Panc1 (cell line): ENCODE measurements at regions not wholly inside any gene's neighbourhood (a gene's known extent, or its start where the extent isn't known, plus 50 kb on each side); places are given as distances from the start of the nearest gene placed in this dataset.

ENCODE experiments used
- ATAC-seq: fragments of 200-7000 bp; cut with Tn5 transposase; 2 replicates; pipeline ENCODE4 v1.9.1; 2020; ENCODE audit warnings: mild to moderate bottlenecking, moderate library complexity
- BruUV-seq: library from RNA; stranded (reverse); fragments of 400-500 nt; replicated peaks from 2 replicates; lab custom pipeline; 2021; lab: Mats Ljungman, UMichigan
- CTCF ChIA-PET: fragments of 300-600 bp; sonication (Branson Sonifier 250); formaldehyde crosslinking; loops from one replicate; lab custom pipeline; 2022; ENCODE audit warnings: antibody characterized with exemption; lab: Charles Lee
- POLR2A ChIA-PET: fragments of 300-600 bp; sonication (Branson Sonifier 250); formaldehyde crosslinking; loops from one replicate; lab custom pipeline; 2022; ENCODE audit warnings: antibody characterized with exemption; lab: Charles Lee
- DNase-seq: peaks from one replicate; pipeline ENCODE4 v3.0.0-alpha.2; 2010; ENCODE audit warnings: low read depth, low spot score
- H3K27ac ChIP-seq: 2 replicates; pipeline ENCODE4 v1.5.1; 2011; ENCODE audit warnings: mild to moderate bottlenecking, low read length, inconsistent platforms
- H3K27me3 ChIP-seq: fragments of 200-500 bp; sonication (Bioruptor generic); 2 replicates; pipeline ENCODE4 v1.6.0; 2014; ENCODE audit warnings: low read length, inconsistent platforms; ENCODE audit not compliant: control insufficient read depth, insufficient read depth
- H3K36me3 ChIP-seq: fragments of 200-500 bp; sonication (Bioruptor generic); 2 replicates; pipeline ENCODE4 v1.5.1; 2014; ENCODE audit warnings: inconsistent platforms, mild to moderate bottlenecking, low read length, moderate library complexity; ENCODE audit not compliant: control insufficient read depth, insufficient read depth
- H3K4me1 ChIP-seq: 2 replicates; pipeline ENCODE4 v1.5.1; 2011; ENCODE audit warnings: inconsistent platforms, mild to moderate bottlenecking, low read length, moderate library complexity; ENCODE audit not compliant: control insufficient read depth, insufficient read depth
- H3K4me3 ChIP-seq, 2 experiments: 2 replicates each; pipeline ENCODE4 v1.5.1; 2011 to 2012; ENCODE audit warnings: low read depth in 2 of 2, low read length in 2 of 2, mild to moderate bottlenecking in 2 of 2, inconsistent platforms in 1 of 2, moderate library complexity in 1 of 2
- H3K9me3 ChIP-seq: fragments of 200-500 bp; sonication (Bioruptor generic); 2 replicates; pipeline ENCODE4 v1.5.1; 2014; ENCODE audit warnings: low read depth, mild to moderate bottlenecking, inconsistent platforms, low read length, moderate library complexity; ENCODE audit not compliant: control insufficient read depth, insufficient read depth
- POLR2AphosphoS5 ChIP-seq: IDR thresholded peaks from 2 replicates; pipeline ENCODE4 v1.6.1; 2012; ENCODE audit warnings: mild to moderate bottlenecking, low read depth, low read length, moderate library complexity
- SIN3A ChIP-seq: IDR thresholded peaks from 2 replicates; pipeline ENCODE4 v1.6.1; 2012; ENCODE audit warnings: low read depth, mild to moderate bottlenecking, low read length, moderate library complexity, borderline replicate concordance; ENCODE audit not compliant: insufficient read depth
- TCF7L2 ChIP-seq: IDR thresholded peaks from 2 replicates; pipeline ENCODE4 v1.6.1; 2011; ENCODE audit warnings: mild to moderate bottlenecking, low read depth, low read length, inconsistent platforms
- in situ Hi-C: cut with HindIII; loops from 2 replicates; pipeline ENCODE4 v1.10.0; 2016; ENCODE audit warnings: low sequenced_read_pairs, low pct_unique_long_range_greater_than_20kb
- intact Hi-C: fragments of 100-400 bp; cut with micrococcal nuclease; formaldehyde crosslinking; loops from one replicate; pipeline ENCODE4 v1.10.0; 2022; ENCODE audit not compliant: unreplicated experiment
- TF ChIP-seq, protein P1 (sequence below), 2 experiments: IDR thresholded peaks; 2 replicates each; pipeline ENCODE4 v1.6.1; 2011 to 2012; ENCODE audit warnings: low read depth in 2 of 2, control low read depth in 1 of 2, low read length in 1 of 2, mild to moderate bottlenecking in 1 of 2, moderate library complexity in 1 of 2; ENCODE audit not compliant: insufficient read depth in 1 of 2
- TF ChIP-seq, protein P2 (sequence below): fragments of 450-650 bp; IDR thresholded peaks from 2 replicates; pipeline ENCODE4 v1.5.1; 2017; ENCODE audit warnings: mild to moderate bottlenecking

DNA sequence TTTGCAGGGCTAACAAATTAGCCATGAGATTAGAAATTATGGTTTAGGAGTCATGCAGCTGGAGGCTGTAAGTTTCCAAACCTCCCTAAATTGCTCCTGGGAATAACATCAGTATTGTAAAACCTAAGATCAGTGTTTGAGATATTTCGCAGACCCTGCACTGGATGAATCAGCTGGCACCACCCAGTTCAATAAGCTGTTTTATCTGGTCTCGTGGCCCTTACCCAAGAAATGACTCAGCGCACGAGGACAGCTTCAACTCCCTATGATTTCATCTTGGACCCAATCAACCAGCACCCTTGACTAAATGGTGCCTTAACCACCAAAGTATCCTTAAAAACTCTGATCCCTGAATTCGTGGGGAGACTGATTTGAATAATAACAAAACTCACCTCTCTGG is 482.0 kb upstream of the PCDH15 start:
- no peaks in the 10 kb centered on the region for H3K9me3 ChIP-seq
- H3K4me3 ChIP-seq, result no peak overlapping the region
- no TSS peak for BruUV-seq
- no peak overlapping the region for H3K27ac ChIP-seq
- ATAC-seq (no peak), DNase-seq (no peak)
- H3K36me3 ChIP-seq, result no peaks in the 10 kb centered on the region
- H3K27me3 ChIP-seq, result no peaks in the 10 kb centered on the region
- no peaks in the 10 kb centered on the region for H3K4me1 ChIP-seq
- ChIA-PET POLR2A (no interaction called here), CTCF (no interaction called here)
- in situ Hi-C loops, result no loop called here
- intact Hi-C loops, result no loop called here
- TF ChIP-seq, protein P1, sequence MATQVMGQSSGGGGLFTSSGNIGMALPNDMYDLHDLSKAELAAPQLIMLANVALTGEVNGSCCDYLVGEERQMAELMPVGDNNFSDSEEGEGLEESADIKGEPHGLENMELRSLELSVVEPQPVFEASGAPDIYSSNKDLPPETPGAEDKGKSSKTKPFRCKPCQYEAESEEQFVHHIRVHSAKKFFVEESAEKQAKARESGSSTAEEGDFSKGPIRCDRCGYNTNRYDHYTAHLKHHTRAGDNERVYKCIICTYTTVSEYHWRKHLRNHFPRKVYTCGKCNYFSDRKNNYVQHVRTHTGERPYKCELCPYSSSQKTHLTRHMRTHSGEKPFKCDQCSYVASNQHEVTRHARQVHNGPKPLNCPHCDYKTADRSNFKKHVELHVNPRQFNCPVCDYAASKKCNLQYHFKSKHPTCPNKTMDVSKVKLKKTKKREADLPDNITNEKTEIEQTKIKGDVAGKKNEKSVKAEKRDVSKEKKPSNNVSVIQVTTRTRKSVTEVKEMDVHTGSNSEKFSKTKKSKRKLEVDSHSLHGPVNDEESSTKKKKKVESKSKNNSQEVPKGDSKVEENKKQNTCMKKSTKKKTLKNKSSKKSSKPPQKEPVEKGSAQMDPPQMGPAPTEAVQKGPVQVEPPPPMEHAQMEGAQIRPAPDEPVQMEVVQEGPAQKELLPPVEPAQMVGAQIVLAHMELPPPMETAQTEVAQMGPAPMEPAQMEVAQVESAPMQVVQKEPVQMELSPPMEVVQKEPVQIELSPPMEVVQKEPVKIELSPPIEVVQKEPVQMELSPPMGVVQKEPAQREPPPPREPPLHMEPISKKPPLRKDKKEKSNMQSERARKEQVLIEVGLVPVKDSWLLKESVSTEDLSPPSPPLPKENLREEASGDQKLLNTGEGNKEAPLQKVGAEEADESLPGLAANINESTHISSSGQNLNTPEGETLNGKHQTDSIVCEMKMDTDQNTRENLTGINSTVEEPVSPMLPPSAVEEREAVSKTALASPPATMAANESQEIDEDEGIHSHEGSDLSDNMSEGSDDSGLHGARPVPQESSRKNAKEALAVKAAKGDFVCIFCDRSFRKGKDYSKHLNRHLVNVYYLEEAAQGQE (IDR thresholded peaks at IDR 0.05; ENCODE audit: insufficient read depth in 1 of 2, low read depth in 2 of 2, low read length in 1 of 2), result no peak
- TF ChIP-seq TCF7L2 (no peak), SIN3A (no peak), POLR2AphosphoS5 (no peak)
- TF ChIP-seq, protein P2, sequence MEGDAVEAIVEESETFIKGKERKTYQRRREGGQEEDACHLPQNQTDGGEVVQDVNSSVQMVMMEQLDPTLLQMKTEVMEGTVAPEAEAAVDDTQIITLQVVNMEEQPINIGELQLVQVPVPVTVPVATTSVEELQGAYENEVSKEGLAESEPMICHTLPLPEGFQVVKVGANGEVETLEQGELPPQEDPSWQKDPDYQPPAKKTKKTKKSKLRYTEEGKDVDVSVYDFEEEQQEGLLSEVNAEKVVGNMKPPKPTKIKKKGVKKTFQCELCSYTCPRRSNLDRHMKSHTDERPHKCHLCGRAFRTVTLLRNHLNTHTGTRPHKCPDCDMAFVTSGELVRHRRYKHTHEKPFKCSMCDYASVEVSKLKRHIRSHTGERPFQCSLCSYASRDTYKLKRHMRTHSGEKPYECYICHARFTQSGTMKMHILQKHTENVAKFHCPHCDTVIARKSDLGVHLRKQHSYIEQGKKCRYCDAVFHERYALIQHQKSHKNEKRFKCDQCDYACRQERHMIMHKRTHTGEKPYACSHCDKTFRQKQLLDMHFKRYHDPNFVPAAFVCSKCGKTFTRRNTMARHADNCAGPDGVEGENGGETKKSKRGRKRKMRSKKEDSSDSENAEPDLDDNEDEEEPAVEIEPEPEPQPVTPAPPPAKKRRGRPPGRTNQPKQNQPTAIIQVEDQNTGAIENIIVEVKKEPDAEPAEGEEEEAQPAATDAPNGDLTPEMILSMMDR, result no peak

DNA sequence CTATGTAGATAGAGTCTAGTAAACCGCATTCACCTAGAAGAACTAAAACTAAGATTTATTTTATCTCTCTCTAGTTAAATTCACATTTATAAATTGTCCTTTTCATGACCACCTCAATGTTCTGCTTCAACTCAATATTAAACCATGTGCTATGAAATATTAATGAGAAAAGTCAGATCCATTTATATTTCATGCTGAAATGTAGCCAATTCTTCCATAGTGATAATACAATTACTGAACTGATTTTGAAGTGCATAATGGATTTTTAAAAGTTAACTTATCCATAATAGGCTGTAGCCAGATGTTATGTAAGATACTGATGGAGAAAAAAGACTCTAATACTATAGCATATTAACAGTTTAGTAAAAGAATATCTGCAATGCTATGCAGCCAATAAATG is 479.7 kb upstream of the PCDH15 start:
- BruUV-seq, result no TSS peak
- no peaks in the 10 kb centered on the region for H3K9me3 ChIP-seq
- intact Hi-C loops, result no loop called here
- TF ChIP-seq TCF7L2, result no peak
- no peak for TF ChIP-seq SIN3A
- no peak for TF ChIP-seq POLR2AphosphoS5
- TF ChIP-seq, protein P1 (IDR thresholded peaks at IDR 0.05; ENCODE audit: insufficient read depth in 1 of 2, low read depth in 2 of 2, low read length in 1 of 2), result no peak
- TF ChIP-seq, protein P2, result no peak
- in situ Hi-C loops, result no loop called here
- no peaks in the 10 kb centered on the region for H3K36me3 ChIP-seq
- no peak for ATAC-seq
- H3K4me3 ChIP-seq, result no peak overlapping the region
- ChIA-PET POLR2A (no interaction called here), CTCF (no interaction called here)
- no peak for DNase-seq
- H3K27me3 ChIP-seq, result no peaks in the 10 kb centered on the region
- H3K4me1 ChIP-seq, result no peaks in the 10 kb centered on the region
- no peak overlapping the region for H3K27ac ChIP-seq
